ENCODE measurements at regions not wholly inside any gene's neighbourhood (a gene's known extent, or its start where the extent isn't known, plus 50 kb on each side); places are given as distances from the start of the nearest gene placed in this dataset.

- no peaks in the 10 kb centered on the region for H3K36me3 ChIP-seq (ENCODE audit: low read depth)
- no peak overlapping the region for H3K4me2 ChIP-seq (ENCODE audit: unreplicated experiment)
- H3K79me2 ChIP-seq (ENCODE audit: insufficient read depth) = no peaks in the 10 kb centered on the region
- H3K4me3 ChIP-seq = no peak overlapping the region
- no peaks in the 10 kb centered on the region for H3K9me2 ChIP-seq (ENCODE audit: insufficient read depth)
- H3K27ac ChIP-seq = no peak overlapping the region
- in situ Hi-C loops (cut with MboI) = no loop called here
- DNase-seq = no peak
- no peak overlapping the region for H3K9ac ChIP-seq
- no peaks in the 10 kb centered on the region for H3K9me3 ChIP-seq (ENCODE audit: low read depth)
- no peak for TF ChIP-seq EZH2 (IDR thresholded peaks at IDR 0.05; ENCODE audit: insufficient read depth, poor library complexity, severe bottlenecking)
- TF ChIP-seq EZH2phosphoT487 (IDR thresholded peaks at IDR 0.05; ENCODE audit: insufficient read depth, low read depth) = no peak
- H4K20me1 ChIP-seq (ENCODE audit: insufficient read depth) = no peaks in the 10 kb centered on the region
- H3F3A ChIP-seq (ENCODE audit: insufficient read depth) = no peaks in the 10 kb centered on the region
- H3K4me1 ChIP-seq (ENCODE audit: insufficient read depth) = no peaks in the 10 kb centered on the region
- H2AFZ ChIP-seq = no peak overlapping the region
- no peaks in the 10 kb centered on the region for H3K27me3 ChIP-seq (replicated peaks; ENCODE audit: insufficient read depth)
- WGBS, 2 experiments (ENCODE audit: low coverage in 1 of 2, low lambda C conversion rate in 2 of 2, missing lambda C conversion rate in 2 of 2) = 11 to 14% methylated on average over 1 of the region's 1 CpG
Observed at GRCh38 chrX:82998163-82998562, 509.9 kb upstream of the POU3F4 start.

GRCh38 chrX:83004012-83004411 lies 504.1 kb upstream of the POU3F4 start:
- TF ChIP-seq EZH2phosphoT487 (IDR thresholded peaks at IDR 0.05; ENCODE audit: insufficient read depth, low read depth) = no peak
- no peak for TF ChIP-seq EZH2 (IDR thresholded peaks at IDR 0.05; ENCODE audit: insufficient read depth, poor library complexity, severe bottlenecking)
- H3K9me3 ChIP-seq (ENCODE audit: low read depth) = no peaks in the 10 kb centered on the region
- in situ Hi-C loops (cut with MboI) = no loop called here
- no peak overlapping the region for H2AFZ ChIP-seq
- H3K4me3 ChIP-seq = no peak overlapping the region
- 8% methylated on average over 1 of the region's 1 CpG; no CpG with 5 or more reads in 1 of the 2 experiments for WGBS, 2 experiments (ENCODE audit: low coverage in 1 of 2, low lambda C conversion rate in 2 of 2, missing lambda C conversion rate in 2 of 2)
- H3K9me2 ChIP-seq (ENCODE audit: insufficient read depth) = no peaks in the 10 kb centered on the region
- H3K36me3 ChIP-seq (ENCODE audit: low read depth) = no peaks in the 10 kb centered on the region
- no peaks in the 10 kb centered on the region for H3K27me3 ChIP-seq (replicated peaks; ENCODE audit: insufficient read depth)
- no peaks in the 10 kb centered on the region for H4K20me1 ChIP-seq (ENCODE audit: insufficient read depth)
- no peak overlapping the region for H3K4me2 ChIP-seq (ENCODE audit: unreplicated experiment)
- DNase-seq = no peak
- H3K79me2 ChIP-seq (ENCODE audit: insufficient read depth) = no peaks in the 10 kb centered on the region
- H3K4me1 ChIP-seq (ENCODE audit: insufficient read depth) = no peaks in the 10 kb centered on the region
- H3F3A ChIP-seq (ENCODE audit: insufficient read depth) = no peaks in the 10 kb centered on the region
- no peak overlapping the region for H3K9ac ChIP-seq
- no peak overlapping the region for H3K27ac ChIP-seq

GRCh38 chrX:83008415-83008814 lies 499.7 kb upstream of the POU3F4 start:
- H4K20me1 ChIP-seq (ENCODE audit: insufficient read depth) = no peaks in the 10 kb centered on the region
- H3K9ac ChIP-seq = no peak overlapping the region
- H3F3A ChIP-seq (ENCODE audit: insufficient read depth) = no peaks in the 10 kb centered on the region
- WGBS, 2 experiments (ENCODE audit: low coverage in 1 of 2, low lambda C conversion rate in 2 of 2, missing lambda C conversion rate in 2 of 2) = 23 to 37% methylated on average over 6 of the region's 6 CpGs
- no peaks in the 10 kb centered on the region for H3K27me3 ChIP-seq (replicated peaks; ENCODE audit: insufficient read depth)
- no peaks in the 10 kb centered on the region for H3K4me1 ChIP-seq (ENCODE audit: insufficient read depth)
- H3K79me2 ChIP-seq (ENCODE audit: insufficient read depth) = no peaks in the 10 kb centered on the region
- H3K4me3 ChIP-seq = no peak overlapping the region
- no peak overlapping the region for H2AFZ ChIP-seq
- H3K9me2 ChIP-seq (ENCODE audit: insufficient read depth) = no peaks in the 10 kb centered on the region
- H3K36me3 ChIP-seq (ENCODE audit: low read depth) = no peaks in the 10 kb centered on the region
- peak; percentile 0 for DNase-seq
- no peaks in the 10 kb centered on the region for H3K9me3 ChIP-seq (ENCODE audit: low read depth)
- no peak overlapping the region for H3K27ac ChIP-seq
- in situ Hi-C loops (cut with MboI) = no loop called here
- TF ChIP-seq EZH2phosphoT487 (IDR thresholded peaks at IDR 0.05; ENCODE audit: insufficient read depth, low read depth) (no peak), EZH2 (IDR thresholded peaks at IDR 0.05; ENCODE audit: insufficient read depth, poor library complexity, severe bottlenecking) (no peak)
- H3K4me2 ChIP-seq (ENCODE audit: unreplicated experiment) = no peak overlapping the region

- Histone ChIP-seq H3K9me2 (ENCODE audit: insufficient read depth) (no peaks in the 10 kb centered on the region), H3K4me2 (ENCODE audit: unreplicated experiment) (no peak overlapping the region), H3K9me3 (ENCODE audit: low read depth) (no peaks in the 10 kb centered on the region), H3K27me3 (replicated peaks; ENCODE audit: insufficient read depth) (no peaks in the 10 kb centered on the region), H3F3A (ENCODE audit: insufficient read depth) (no peaks in the 10 kb centered on the region), H3K9ac (no peak overlapping the region), H3K4me3 (no peak overlapping the region), H2AFZ (no peak overlapping the region), H3K36me3 (ENCODE audit: low read depth) (no peaks in the 10 kb centered on the region), H4K20me1 (ENCODE audit: insufficient read depth) (no peaks in the 10 kb centered on the region), H3K4me1 (ENCODE audit: insufficient read depth) (no peaks in the 10 kb centered on the region), H3K27ac (no peak overlapping the region), H3K79me2 (ENCODE audit: insufficient read depth) (no peaks in the 10 kb centered on the region)
- TF ChIP-seq EZH2 (IDR thresholded peaks at IDR 0.05; ENCODE audit: insufficient read depth, poor library complexity, severe bottlenecking) (no peak), EZH2phosphoT487 (IDR thresholded peaks at IDR 0.05; ENCODE audit: insufficient read depth, low read depth) (no peak)
- in situ Hi-C loops (cut with MboI) = no loop called here
- no peak for DNase-seq
- WGBS, 2 experiments (ENCODE audit: low coverage in 1 of 2, low lambda C conversion rate in 2 of 2, missing lambda C conversion rate in 2 of 2) = 19 to 38% methylated on average over 1 of the region's 1 CpG
Observed at GRCh38 chrX:83019258-83019657, 488.8 kb upstream of the POU3F4 start.

GRCh38 chrX:83022020-83022419 lies 486.1 kb upstream of the POU3F4 start:
- Histone ChIP-seq H3K4me2 (ENCODE audit: unreplicated experiment) (no peak overlapping the region), H3K79me2 (ENCODE audit: insufficient read depth) (no peaks in the 10 kb centered on the region), H3K27ac (no peak overlapping the region), H3K9me2 (ENCODE audit: insufficient read depth) (no peaks in the 10 kb centered on the region), H3K9ac (no peak overlapping the region), H4K20me1 (ENCODE audit: insufficient read depth) (no peaks in the 10 kb centered on the region), H3K9me3 (ENCODE audit: low read depth) (no peaks in the 10 kb centered on the region), H3F3A (ENCODE audit: insufficient read depth) (no peaks in the 10 kb centered on the region), H3K27me3 (replicated peaks; ENCODE audit: insufficient read depth) (no peaks in the 10 kb centered on the region), H3K4me3 (no peak overlapping the region), H2AFZ (no peak overlapping the region), H3K36me3 (ENCODE audit: low read depth) (no peaks in the 10 kb centered on the region), H3K4me1 (ENCODE audit: insufficient read depth) (no peaks in the 10 kb centered on the region)
- 0% methylated on average over 1 of the region's 1 CpG for WGBS, 2 experiments (ENCODE audit: low coverage in 1 of 2, low lambda C conversion rate in 2 of 2, missing lambda C conversion rate in 2 of 2)
- in situ Hi-C loops (cut with MboI) = no loop called here
- DNase-seq = no peak
- TF ChIP-seq EZH2phosphoT487 (IDR thresholded peaks at IDR 0.05; ENCODE audit: insufficient read depth, low read depth) = no peak
- no peak for TF ChIP-seq EZH2 (IDR thresholded peaks at IDR 0.05; ENCODE audit: insufficient read depth, poor library complexity, severe bottlenecking)

All from GM23248 (cell line).